AG10803 (cell line): ENCODE measurements at regions not wholly inside any gene's neighbourhood (a gene's known extent, or its start where the extent isn't known, plus 50 kb on each side); places are given as distances from the start of the nearest gene placed in this dataset.

Experiments
- DNase-seq: peaks from one replicate; pipeline ENCODE4 v3.0.0; 2010; ENCODE audit warnings: low read depth
- H3K4me3 ChIP-seq: 2 replicates; pipeline ENCODE4 v1.5.1; 2011; ENCODE audit warnings: mild to moderate bottlenecking, low read length, control low read depth
- TF ChIP-seq, protein P1 (sequence below): conservative IDR thresholded peaks from 2 replicates; pipeline ENCODE4 v1.5.1; 2011; ENCODE audit warnings: mild to moderate bottlenecking, low read length, control low read depth, inconsistent platforms

DNA sequence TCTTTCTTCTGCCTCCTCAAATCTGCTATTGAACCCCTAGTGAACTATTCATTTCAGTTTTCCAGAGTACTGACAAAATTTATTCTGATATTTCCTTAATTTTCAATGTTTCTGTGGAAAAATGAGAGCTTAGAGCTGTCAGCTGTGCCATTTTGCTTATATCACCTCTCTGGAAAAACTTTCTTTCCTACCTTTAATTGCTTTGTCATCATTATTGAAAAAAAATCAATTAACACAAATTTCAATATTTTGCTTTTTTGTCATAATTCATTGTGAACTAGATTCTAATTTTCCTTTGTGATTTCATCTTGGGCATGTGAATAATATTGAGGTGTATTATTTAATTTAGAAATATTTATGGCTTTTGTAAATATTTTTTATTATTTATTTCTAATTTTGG, 126.5 kb downstream of the C1orf94 start:
- no peak for DNase-seq
- TF ChIP-seq, protein P1, sequence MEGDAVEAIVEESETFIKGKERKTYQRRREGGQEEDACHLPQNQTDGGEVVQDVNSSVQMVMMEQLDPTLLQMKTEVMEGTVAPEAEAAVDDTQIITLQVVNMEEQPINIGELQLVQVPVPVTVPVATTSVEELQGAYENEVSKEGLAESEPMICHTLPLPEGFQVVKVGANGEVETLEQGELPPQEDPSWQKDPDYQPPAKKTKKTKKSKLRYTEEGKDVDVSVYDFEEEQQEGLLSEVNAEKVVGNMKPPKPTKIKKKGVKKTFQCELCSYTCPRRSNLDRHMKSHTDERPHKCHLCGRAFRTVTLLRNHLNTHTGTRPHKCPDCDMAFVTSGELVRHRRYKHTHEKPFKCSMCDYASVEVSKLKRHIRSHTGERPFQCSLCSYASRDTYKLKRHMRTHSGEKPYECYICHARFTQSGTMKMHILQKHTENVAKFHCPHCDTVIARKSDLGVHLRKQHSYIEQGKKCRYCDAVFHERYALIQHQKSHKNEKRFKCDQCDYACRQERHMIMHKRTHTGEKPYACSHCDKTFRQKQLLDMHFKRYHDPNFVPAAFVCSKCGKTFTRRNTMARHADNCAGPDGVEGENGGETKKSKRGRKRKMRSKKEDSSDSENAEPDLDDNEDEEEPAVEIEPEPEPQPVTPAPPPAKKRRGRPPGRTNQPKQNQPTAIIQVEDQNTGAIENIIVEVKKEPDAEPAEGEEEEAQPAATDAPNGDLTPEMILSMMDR = no peak
- no peak overlapping the region for H3K4me3 ChIP-seq

DNA sequence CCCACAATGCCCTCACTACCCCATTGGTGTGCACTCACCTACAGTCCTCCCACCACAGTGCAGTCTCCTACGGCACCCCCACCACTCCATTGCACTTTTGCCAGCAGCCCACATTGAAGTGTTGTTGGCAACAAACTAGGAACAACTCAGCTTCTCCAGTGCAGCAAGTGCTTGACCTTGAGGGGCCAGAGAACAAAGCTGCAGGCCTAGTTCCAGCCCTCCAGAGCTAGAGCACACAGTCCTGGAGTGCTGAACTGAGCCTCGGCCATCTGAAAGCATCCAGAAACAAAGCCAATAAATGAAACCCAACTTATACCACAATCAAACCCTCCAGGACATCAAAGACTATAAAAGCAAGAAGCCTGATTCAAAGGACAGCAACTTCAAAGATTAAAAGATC, 129.9 kb downstream of the C1orf94 start:
- TF ChIP-seq, protein P1 = no peak
- no peak for DNase-seq
- no peak overlapping the region for H3K4me3 ChIP-seq

DNA sequence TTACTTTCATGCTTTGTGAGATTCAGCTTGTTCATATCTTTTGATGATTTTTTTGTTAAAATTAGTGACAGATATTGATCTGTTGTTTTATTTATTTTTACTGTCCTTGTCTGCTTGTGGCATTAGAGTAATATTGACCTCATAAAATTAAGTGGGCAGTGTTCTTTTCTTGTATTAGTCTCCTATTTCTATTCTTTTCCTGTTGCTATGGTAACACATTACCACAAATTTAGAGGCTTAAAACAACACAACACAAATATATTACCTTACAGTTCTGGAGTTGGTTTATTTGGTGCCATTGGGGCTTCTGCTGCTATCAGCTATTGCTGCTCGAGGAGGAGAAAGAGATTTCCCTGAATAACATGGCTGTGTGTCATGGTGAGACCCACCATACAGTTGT, 135.7 kb downstream of the C1orf94 start:
- DNase-seq = no peak
- TF ChIP-seq, protein P1 = no peak
- no peak overlapping the region for H3K4me3 ChIP-seq

DNA sequence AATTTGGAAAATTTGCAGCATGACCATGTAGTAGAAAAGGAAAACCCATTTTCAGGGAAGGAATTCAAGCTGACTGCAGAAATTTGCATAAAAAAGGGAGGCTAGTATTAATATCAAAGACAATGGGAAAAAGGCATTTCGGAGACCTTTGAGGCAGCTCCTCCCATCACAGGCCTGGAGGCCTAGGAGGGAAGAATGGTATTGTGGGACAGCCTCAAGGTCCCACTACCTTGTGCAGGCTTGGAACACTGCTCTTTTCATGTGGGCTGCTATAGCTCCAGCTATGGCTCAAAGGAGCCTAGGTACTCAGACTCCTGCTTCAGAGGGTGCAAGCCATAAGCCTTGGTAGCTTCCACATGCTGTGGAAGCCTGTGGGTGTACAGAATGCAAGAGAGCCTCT, 139.3 kb downstream of the C1orf94 start:
- TF ChIP-seq, protein P1 = no peak
- no peak for DNase-seq

DNA sequence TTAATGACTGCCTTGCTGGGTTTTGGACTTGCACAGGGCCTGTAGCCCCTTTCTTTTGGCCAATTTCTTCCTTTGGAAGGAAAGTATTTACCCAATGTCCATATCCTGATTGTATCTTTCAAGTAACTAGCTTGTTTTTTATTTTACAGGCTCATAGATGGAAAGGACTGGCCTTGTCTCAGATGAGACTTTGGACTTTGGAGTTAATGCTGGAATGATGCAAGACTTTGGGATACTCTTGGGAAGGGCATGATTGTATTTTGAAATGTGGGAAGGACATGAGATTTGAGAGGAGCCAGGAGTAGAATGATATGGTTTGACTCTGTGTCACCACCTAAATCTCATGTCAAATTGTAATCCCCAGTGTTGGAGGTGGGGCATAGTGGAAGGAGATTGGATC, 140.1 kb downstream of the C1orf94 start:
- TF ChIP-seq, protein P1 = no peak
- DNase-seq = no peak
- H3K4me3 ChIP-seq = no peak overlapping the region

More for the DNA sequence above, 139.3 kb downstream of the C1orf94 start:
- no peak overlapping the region for H3K4me3 ChIP-seq

DNA sequence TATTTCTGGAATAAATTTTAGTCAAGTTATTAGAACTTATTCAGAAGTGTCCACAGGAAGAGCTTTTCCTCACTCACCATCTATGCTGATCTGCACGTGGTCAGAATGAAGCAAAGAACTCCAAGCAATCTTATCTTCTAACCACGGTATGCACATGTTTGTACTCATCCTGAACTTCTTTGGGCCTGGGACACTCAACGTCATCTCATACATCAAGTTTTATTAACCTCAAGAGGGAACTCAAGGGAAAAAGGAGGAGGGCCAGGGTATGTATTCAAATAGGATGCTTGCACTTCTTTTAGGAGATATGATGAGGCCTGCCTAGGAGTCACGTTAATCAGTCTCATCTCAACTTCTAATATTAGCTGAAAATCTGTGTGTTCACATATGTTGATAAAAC, 142.5 kb downstream of the C1orf94 start:
- DNase-seq = peak; percentile 11
- H3K4me3 ChIP-seq = no peak overlapping the region
- TF ChIP-seq, protein P1 = no peak

DNA sequence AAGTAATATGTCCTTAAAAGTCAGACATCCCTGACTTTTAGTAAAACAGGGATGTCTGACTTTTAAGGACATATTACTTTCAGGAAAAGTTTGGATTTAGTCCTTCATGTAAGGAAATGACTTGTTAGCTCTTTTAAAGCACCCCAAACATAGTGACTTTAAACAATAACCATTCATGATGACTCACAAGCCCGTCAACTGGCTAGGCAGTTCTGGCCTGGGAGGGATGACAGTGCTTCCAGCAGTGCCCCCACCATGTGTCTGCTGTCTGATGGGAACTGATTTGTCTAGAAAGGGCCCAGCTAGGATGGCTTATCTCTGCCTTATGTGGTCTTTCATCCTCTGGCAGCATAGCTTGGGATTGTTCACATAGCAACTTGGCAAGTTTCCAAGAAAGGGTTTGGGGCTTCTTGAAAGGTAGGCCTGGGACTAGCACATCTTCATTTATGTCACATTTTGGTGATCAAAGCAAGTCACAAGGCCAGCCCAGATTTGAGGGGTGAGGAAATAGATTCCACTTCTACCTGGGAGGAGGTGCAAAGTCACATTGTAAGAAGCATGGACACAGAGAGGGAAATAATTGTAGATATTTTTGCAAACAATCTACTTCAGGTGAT, 143.5 kb downstream of the C1orf94 start:
- DNase-seq = peak; percentile 12
- H3K4me3 ChIP-seq = no peak overlapping the region
- TF ChIP-seq, protein P1 = no peak
